ENCODE measurements at regions not wholly inside any gene's neighbourhood (a gene's known extent, or its start where the extent isn't known, plus 50 kb on each side); places are given as distances from the start of the nearest gene placed in this dataset.

DNA sequence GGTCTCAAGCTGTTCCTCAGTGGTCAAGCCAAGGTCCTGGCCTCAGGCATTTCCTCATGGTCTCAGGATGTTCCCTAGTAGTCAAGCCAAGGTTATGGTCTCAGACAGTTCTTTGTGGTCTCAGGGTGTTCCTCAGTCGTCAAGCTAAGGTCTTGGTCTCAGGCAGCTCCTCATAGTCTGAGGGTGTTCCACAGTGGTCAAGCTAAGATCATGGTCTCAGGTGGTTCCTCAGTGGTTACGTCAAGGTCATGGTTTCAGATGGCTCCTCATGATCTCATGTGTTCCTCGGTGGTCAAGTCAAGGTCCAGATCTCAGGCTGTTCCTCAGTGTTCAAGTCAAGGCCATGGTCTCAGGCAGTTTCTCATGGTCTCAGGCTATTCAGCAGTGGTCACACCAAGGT, 540.1 kb downstream of the VRK1 start:
- DNase-seq, result no peak
- no peak overlapping the region for H3K27ac ChIP-seq
- peaks cover 32% of the 10 kb centered on the region for H3K27me3 ChIP-seq (ENCODE audit: insufficient read depth, low read depth, severe bottlenecking)
- no peaks in the 10 kb centered on the region for H3K9me3 ChIP-seq (ENCODE audit: severe bottlenecking)
- H3K4me3 ChIP-seq (ENCODE audit: low read depth, low read length), result no peak overlapping the region
- TF ChIP-seq, protein P1, sequence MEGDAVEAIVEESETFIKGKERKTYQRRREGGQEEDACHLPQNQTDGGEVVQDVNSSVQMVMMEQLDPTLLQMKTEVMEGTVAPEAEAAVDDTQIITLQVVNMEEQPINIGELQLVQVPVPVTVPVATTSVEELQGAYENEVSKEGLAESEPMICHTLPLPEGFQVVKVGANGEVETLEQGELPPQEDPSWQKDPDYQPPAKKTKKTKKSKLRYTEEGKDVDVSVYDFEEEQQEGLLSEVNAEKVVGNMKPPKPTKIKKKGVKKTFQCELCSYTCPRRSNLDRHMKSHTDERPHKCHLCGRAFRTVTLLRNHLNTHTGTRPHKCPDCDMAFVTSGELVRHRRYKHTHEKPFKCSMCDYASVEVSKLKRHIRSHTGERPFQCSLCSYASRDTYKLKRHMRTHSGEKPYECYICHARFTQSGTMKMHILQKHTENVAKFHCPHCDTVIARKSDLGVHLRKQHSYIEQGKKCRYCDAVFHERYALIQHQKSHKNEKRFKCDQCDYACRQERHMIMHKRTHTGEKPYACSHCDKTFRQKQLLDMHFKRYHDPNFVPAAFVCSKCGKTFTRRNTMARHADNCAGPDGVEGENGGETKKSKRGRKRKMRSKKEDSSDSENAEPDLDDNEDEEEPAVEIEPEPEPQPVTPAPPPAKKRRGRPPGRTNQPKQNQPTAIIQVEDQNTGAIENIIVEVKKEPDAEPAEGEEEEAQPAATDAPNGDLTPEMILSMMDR (IDR thresholded peaks at IDR 0.05; ENCODE audit: low read depth, low read length), result no peak
- H3K36me3 ChIP-seq, result no peaks in the 10 kb centered on the region

DNA sequence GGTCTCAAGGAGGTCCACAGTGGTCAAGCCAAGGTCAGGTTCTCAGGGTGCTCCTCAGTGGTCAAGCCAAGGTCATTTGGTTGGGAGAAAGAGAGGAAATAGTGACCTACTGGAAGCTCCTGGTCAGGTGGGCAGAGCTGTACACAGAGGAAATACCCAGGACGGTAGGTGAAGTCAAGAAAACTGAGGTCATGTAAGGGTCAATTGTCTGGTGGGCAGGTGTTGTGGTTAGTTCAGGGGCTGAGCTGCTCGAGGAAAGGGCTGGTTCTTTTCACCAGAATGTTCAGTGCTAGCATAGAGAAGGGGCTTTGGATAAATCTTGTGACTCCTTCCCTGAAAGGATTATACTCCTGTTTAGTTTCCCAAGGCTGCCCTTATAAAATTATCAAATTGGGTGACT, 540.5 kb downstream of the VRK1 start:
- H3K27ac ChIP-seq, result no peak overlapping the region
- DNase-seq, result no peak
- H3K36me3 ChIP-seq, result no peaks in the 10 kb centered on the region
- TF ChIP-seq, protein P1 (IDR thresholded peaks at IDR 0.05; ENCODE audit: low read depth, low read length), result no peak
- peaks cover 30% of the 10 kb centered on the region for H3K27me3 ChIP-seq (ENCODE audit: insufficient read depth, low read depth, severe bottlenecking)
- no peak overlapping the region for H3K4me3 ChIP-seq (ENCODE audit: low read depth, low read length)
- H3K9me3 ChIP-seq (ENCODE audit: severe bottlenecking), result no peaks in the 10 kb centered on the region

DNA sequence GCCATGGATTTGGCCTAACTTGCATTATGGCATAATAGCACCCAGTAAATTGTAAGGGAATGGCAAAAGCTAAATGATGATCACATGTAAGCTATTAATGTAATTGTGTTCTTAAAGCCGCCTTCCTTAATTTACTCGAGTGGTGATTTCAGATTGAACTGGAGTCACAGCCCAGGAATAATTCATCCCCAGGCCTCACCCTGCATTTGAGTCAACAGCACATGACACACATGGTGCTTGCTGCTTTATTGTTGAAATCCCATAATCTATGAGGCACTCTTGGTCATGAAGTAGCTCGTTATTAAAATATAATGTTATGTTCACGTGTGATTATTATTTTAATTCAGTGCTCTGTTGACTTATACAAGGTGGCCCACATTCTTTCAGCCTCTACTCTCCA, 547.5 kb downstream of the VRK1 start:
- no peaks in the 10 kb centered on the region for H3K9me3 ChIP-seq (ENCODE audit: severe bottlenecking)
- H3K27me3 ChIP-seq (ENCODE audit: insufficient read depth, low read depth, severe bottlenecking), result peaks cover 54% of the 10 kb centered on the region
- no peaks in the 10 kb centered on the region for H3K36me3 ChIP-seq
- DNase-seq, result no peak
- H3K27ac ChIP-seq, result no peak overlapping the region
- TF ChIP-seq, protein P1 (IDR thresholded peaks at IDR 0.05; ENCODE audit: low read depth, low read length), result no peak
- no peak overlapping the region for H3K4me3 ChIP-seq (ENCODE audit: low read depth, low read length)

DNA sequence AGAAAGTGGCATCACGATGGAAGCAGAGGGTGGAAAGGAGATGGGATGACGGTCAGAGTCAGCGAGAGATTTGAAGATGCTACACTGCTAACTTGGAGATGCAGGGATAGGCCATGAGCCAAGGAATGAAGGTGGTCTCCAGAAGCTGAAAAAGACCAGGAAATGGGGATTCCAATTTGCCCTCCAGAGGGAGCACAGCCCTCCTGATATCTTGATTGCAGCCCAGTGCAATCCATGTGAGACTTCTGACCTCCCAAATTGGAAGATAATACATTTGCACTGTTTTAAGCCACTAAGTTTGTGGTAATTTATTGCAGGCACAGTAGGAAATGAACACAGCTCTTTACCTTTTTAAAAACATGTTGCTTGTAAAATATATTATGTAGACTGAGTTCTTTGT, 549.5 kb downstream of the VRK1 start:
- no peak for DNase-seq
- no peak overlapping the region for H3K27ac ChIP-seq
- no peaks in the 10 kb centered on the region for H3K36me3 ChIP-seq
- H3K27me3 ChIP-seq (ENCODE audit: insufficient read depth, low read depth, severe bottlenecking), result peaks cover 66% of the 10 kb centered on the region
- H3K9me3 ChIP-seq (ENCODE audit: severe bottlenecking), result no peaks in the 10 kb centered on the region
- no peak overlapping the region for H3K4me3 ChIP-seq (ENCODE audit: low read depth, low read length)
- TF ChIP-seq, protein P1 (IDR thresholded peaks at IDR 0.05; ENCODE audit: low read depth, low read length), result no peak

DNA sequence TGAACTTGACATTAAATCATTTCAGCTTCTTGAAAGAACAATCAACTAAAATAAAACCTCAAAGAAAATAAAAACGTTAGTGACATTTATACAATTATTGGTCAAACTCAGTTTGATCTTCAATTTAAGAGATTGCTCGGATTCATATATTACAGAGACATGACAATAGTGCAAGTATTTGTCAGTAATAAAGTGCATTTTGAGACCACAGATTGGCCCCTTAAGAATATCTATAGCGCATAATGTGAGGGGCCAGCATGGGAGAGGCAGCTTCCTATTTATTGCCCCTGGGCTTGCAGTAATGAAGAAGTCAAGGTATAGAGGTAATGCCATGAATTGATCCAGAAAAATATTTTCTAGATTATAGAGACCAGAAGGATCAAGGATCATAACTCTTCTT, 552.3 kb downstream of the VRK1 start:
- no peak overlapping the region for H3K27ac ChIP-seq
- H3K27me3 ChIP-seq (ENCODE audit: insufficient read depth, low read depth, severe bottlenecking), result peaks cover 63% of the 10 kb centered on the region
- no peaks in the 10 kb centered on the region for H3K9me3 ChIP-seq (ENCODE audit: severe bottlenecking)
- DNase-seq, result no peak
- no peaks in the 10 kb centered on the region for H3K36me3 ChIP-seq
- H3K4me3 ChIP-seq (ENCODE audit: low read depth, low read length), result no peak overlapping the region
- TF ChIP-seq, protein P1 (IDR thresholded peaks at IDR 0.05; ENCODE audit: low read depth, low read length), result no peak

DNA sequence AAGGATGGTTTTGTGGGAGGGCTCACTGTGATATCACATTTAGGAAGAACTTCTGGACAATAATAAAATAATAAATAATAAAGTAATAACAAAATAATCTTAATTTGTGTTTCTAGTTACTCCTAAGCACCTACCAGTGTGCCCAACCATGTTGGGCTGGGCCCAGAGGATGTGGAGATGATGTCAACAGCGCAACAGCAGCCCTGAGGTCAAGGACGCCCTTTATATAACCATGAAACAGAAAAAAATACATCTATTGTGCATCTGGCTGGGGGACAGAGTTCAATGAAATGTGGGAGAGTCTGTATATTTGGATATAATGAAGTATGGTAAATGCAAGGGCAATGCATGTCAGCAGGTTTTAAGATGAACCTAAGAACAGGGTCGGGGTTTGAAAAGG, 552.8 kb downstream of the VRK1 start:
- Histone ChIP-seq H3K36me3 (no peaks in the 10 kb centered on the region), H3K27me3 (ENCODE audit: insufficient read depth, low read depth, severe bottlenecking) (peaks cover 64% of the 10 kb centered on the region), H3K9me3 (ENCODE audit: severe bottlenecking) (no peaks in the 10 kb centered on the region), H3K4me3 (ENCODE audit: low read depth, low read length) (no peak overlapping the region), H3K27ac (no peak overlapping the region)
- no peak for DNase-seq
- TF ChIP-seq, protein P1 (IDR thresholded peaks at IDR 0.05; ENCODE audit: low read depth, low read length), result no peak
